Breast epithelium (tissue), 3 donors: ENCODE measurements at regions not wholly inside any gene's neighbourhood (a gene's known extent, or its start where the extent isn't known, plus 50 kb on each side); places are given as distances from the start of the nearest gene placed in this dataset.

Experiments used
- POLR2A ChIP-seq: fragments of 450-650 bp; IDR thresholded peaks from one replicate; pipeline ENCODE4 v1.6.1; 2016; ENCODE audit warnings: antibody characterized with exemption, mild to moderate bottlenecking, moderate library complexity
- POLR2AphosphoS5 ChIP-seq, 3 donors: sonication (generic); formaldehyde crosslinking; IDR thresholded peaks; one replicate each; pipeline ENCODE4 v1.6.1; 2017; ENCODE audit warnings: antibody characterized with exemption in 3 of 3
- TF ChIP-seq, protein P1 (sequence below), 3 donors: fragments of 450-650 bp; IDR thresholded peaks; one replicate each; pipeline ENCODE4 v1.5.1; 2016 to 2017; ENCODE audit warnings: antibody characterized with exemption in 3 of 3, mild to moderate bottlenecking in 3 of 3, moderate library complexity in 3 of 3

DNA sequence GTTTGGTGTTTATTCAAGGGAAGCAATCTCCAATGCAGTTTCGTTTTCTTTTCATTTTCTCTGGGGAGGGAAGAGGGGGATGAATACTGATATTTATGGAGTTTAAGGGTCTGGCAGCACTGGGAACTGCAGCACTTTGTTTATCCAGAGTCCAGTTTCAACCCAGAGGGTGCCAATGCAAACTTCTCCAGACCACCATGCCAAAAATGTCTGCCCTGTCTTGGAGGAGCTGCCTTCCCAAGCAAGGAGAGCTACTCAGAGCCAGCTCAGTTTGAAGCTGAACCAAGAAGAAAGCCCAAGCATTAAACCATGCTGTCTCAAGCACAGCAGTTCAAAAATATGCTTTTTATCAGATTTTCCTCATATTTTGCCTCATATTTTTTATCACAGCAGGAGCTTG is 589.7 kb downstream of the LMO4 start:
- TF ChIP-seq POLR2A (no peak), POLR2AphosphoS5 (IDR thresholded peaks at IDR 0.05) (no peak)
- TF ChIP-seq, protein P1, sequence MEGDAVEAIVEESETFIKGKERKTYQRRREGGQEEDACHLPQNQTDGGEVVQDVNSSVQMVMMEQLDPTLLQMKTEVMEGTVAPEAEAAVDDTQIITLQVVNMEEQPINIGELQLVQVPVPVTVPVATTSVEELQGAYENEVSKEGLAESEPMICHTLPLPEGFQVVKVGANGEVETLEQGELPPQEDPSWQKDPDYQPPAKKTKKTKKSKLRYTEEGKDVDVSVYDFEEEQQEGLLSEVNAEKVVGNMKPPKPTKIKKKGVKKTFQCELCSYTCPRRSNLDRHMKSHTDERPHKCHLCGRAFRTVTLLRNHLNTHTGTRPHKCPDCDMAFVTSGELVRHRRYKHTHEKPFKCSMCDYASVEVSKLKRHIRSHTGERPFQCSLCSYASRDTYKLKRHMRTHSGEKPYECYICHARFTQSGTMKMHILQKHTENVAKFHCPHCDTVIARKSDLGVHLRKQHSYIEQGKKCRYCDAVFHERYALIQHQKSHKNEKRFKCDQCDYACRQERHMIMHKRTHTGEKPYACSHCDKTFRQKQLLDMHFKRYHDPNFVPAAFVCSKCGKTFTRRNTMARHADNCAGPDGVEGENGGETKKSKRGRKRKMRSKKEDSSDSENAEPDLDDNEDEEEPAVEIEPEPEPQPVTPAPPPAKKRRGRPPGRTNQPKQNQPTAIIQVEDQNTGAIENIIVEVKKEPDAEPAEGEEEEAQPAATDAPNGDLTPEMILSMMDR (IDR thresholded peaks at IDR 0.05) = no peak
